B cell (primary cell): ENCODE measurements at regions not wholly inside any gene's neighbourhood (a gene's known extent, or its start where the extent isn't known, plus 50 kb on each side); places are given as distances from the start of the nearest gene placed in this dataset.

Experiments
- CTCF ChIP-seq: fragments of 200-600 bp; IDR thresholded peaks from one replicate; pipeline ENCODE4 v1.8.0; 2022; ENCODE audit warnings: antibody characterized with exemption, mild to moderate bottlenecking
- EZH2 ChIP-seq: IDR thresholded peaks from 2 replicates; pipeline ENCODE4 v1.6.1; 2012; ENCODE audit warnings: borderline replicate concordance, low read depth, mild to moderate bottlenecking, moderate library complexity, low read length; ENCODE audit not compliant: insufficient read depth, poor library complexity, severe bottlenecking

- TF ChIP-seq EZH2: no peak
- TF ChIP-seq CTCF: no peak
Observed at GRCh38 chr19:13669780-13670355, 94.5 kb upstream of the MRI1 start.
